Right atrium auricular region (tissue), 2 donors: ENCODE measurements at regions not wholly inside any gene's neighbourhood (a gene's known extent, or its start where the extent isn't known, plus 50 kb on each side); places are given as distances from the start of the nearest gene placed in this dataset.

ENCODE experiments used
- DNase-seq: peaks from one replicate; pipeline ENCODE4 v3.0.0-alpha.2; 2019; ENCODE audit warnings: low spot score
- H3K27ac ChIP-seq, 2 donors: fragments of 200-600 bp; sonication (generic); 1 replicate in 1 of 2; 2 replicates in 1 of 2; pipeline ENCODE4 v1.5.1; 2016 to 2019
- H3K27me3 ChIP-seq, 2 donors: fragments of 200-600 bp; sonication (generic); one replicate each; pipeline versions ENCODE4 v1.5.1 to v1.6.0; 2017 to 2019
- H3K36me3 ChIP-seq: fragments of 200-600 bp; sonication (generic); one replicate; pipeline ENCODE4 v1.5.1; 2016
- H3K4me1 ChIP-seq, 2 donors: fragments of 200-600 bp; sonication (generic); one replicate each; pipeline versions ENCODE4 v1.5.1 to v1.6.0; 2017 to 2019
- H3K4me3 ChIP-seq, 2 donors: fragments of 200-600 bp; sonication (generic); 1 replicate in 1 of 2; 2 replicates in 1 of 2; pipeline ENCODE4 v1.5.1; 2017 to 2019; ENCODE audit warnings: mild to moderate bottlenecking in 1 of 2, moderate library complexity in 1 of 2
- H3K9me3 ChIP-seq, 2 donors: fragments of 200-600 bp; sonication (generic); one replicate each; pipeline ENCODE4 v1.5.1; 2019
- CTCF ChIP-seq, 2 donors: fragments of 200-600 bp; sonication (generic); IDR thresholded peaks; one replicate each; pipeline ENCODE4 v1.5.1; 2019; ENCODE audit warnings: antibody characterized with exemption in 2 of 2

GRCh38 chr1:206411321-206411720, 59.0 kb upstream of the IKBKE start:
- DNase-seq, result no peak
- H3K36me3 ChIP-seq, result peaks cover 3% of the 10 kb centered on the region
- peaks cover 0 to 5% of the 10 kb centered on the region in 2 donors for H3K4me1 ChIP-seq
- H3K27me3 ChIP-seq, result no peaks in the 10 kb centered on the region
- no peaks in the 10 kb centered on the region for H3K9me3 ChIP-seq
- H3K27ac ChIP-seq, result no peak overlapping the region
- H3K4me3 ChIP-seq, result no peak overlapping the region
- no peak for TF ChIP-seq CTCF (IDR thresholded peaks at IDR 0.05)

- Histone ChIP-seq H3K27me3 (no peaks in the 10 kb centered on the region), H3K4me1 (peaks cover 0 to 5% of the 10 kb centered on the region in 2 donors), H3K27ac (no peak overlapping the region), H3K9me3 (no peaks in the 10 kb centered on the region), H3K4me3 (no peak overlapping the region), H3K36me3 (peaks cover 22% of the 10 kb centered on the region)
- no peak for TF ChIP-seq CTCF (IDR thresholded peaks at IDR 0.05)
- DNase-seq, result no peak
Measured at GRCh38 chr1:206415942-206416341, 54.3 kb upstream of the IKBKE start.

- Histone ChIP-seq H3K27ac (no peak overlapping the region), H3K27me3 (no peaks in the 10 kb centered on the region), H3K36me3 (peaks cover 36% of the 10 kb centered on the region), H3K9me3 (no peaks in the 10 kb centered on the region), H3K4me3 (no peak overlapping the region), H3K4me1 (peaks cover 0 to 5% of the 10 kb centered on the region in 2 donors)
- DNase-seq, result no peak
- TF ChIP-seq CTCF (IDR thresholded peaks at IDR 0.05), result no peak
Measured at GRCh38 chr1:206417774-206418614, 52.3 kb upstream of the IKBKE start.

GRCh38 chr1:206419250-206419649, 51.0 kb upstream of the IKBKE start:
- H3K4me1 ChIP-seq, result peaks cover 0 to 5% of the 10 kb centered on the region in 2 donors
- H3K4me3 ChIP-seq, result no peak overlapping the region
- H3K36me3 ChIP-seq, result peaks cover 36% of the 10 kb centered on the region
- DNase-seq, result no peak
- H3K27ac ChIP-seq, result no peak overlapping the region
- no peaks in the 10 kb centered on the region for H3K27me3 ChIP-seq
- TF ChIP-seq CTCF (IDR thresholded peaks at IDR 0.05), result no peak
- no peaks in the 10 kb centered on the region for H3K9me3 ChIP-seq

GRCh38 chr1:206419783-206420182, 50.5 kb upstream of the IKBKE start:
- TF ChIP-seq CTCF (IDR thresholded peaks at IDR 0.05), result no peak
- H3K36me3 ChIP-seq, result peaks cover 36% of the 10 kb centered on the region
- no peaks in the 10 kb centered on the region for H3K9me3 ChIP-seq
- peaks cover 0 to 5% of the 10 kb centered on the region in 2 donors for H3K4me1 ChIP-seq
- no peak for DNase-seq
- no peaks in the 10 kb centered on the region for H3K27me3 ChIP-seq
- no peak overlapping the region for H3K4me3 ChIP-seq
- H3K27ac ChIP-seq, result no peak overlapping the region

GRCh38 chr1:206420471-206420870, 49.8 kb upstream of the IKBKE start:
- no peak for TF ChIP-seq CTCF (IDR thresholded peaks at IDR 0.05)
- Histone ChIP-seq H3K4me3 (no peak overlapping the region), H3K4me1 (peaks cover 0 to 5% of the 10 kb centered on the region in 2 donors), H3K27me3 (no peaks in the 10 kb centered on the region), H3K27ac (no peak overlapping the region), H3K9me3 (no peaks in the 10 kb centered on the region), H3K36me3 (peaks cover 36% of the 10 kb centered on the region)
- DNase-seq, result no peak
